ENCODE measurements at regions not wholly inside any gene's neighbourhood (a gene's known extent, or its start where the extent isn't known, plus 50 kb on each side); places are given as distances from the start of the nearest gene placed in this dataset.

GRCh38 chr22:46068181-46068592, 82.1 kb upstream of the PPARA start:
- TF ChIP-seq CTCF (IDR thresholded peaks at IDR 0.05) (no peak), POLR2A (IDR thresholded peaks at IDR 0.05) (no peak)

All from stomach (tissue), 4 donors.